GM19239 (cell line): ENCODE measurements at regions not wholly inside any gene's neighbourhood (a gene's known extent, or its start where the extent isn't known, plus 50 kb on each side); places are given as distances from the start of the nearest gene placed in this dataset.

ENCODE experiments used
- DNase-seq: peaks from one replicate; pipeline ENCODE4 v3.0.0; 2011; ENCODE audit warnings: low spot score; ENCODE audit not compliant: insufficient read length
- FAIRE-seq: peaks from 2 replicates; lab custom pipeline; 2011; peaks lifted over from hg19 to GRCh38; lab: Jason Lieb, UNC

- DNase-seq, result no peak
- no peak for FAIRE-seq
These were observed 440.2 kb upstream of the MKI67 start for GRCh38 chr10:128566361-128566968.

GRCh38 chr10:128567551-128567950 is 441.3 kb upstream of the MKI67 start:
- FAIRE-seq (no peak), DNase-seq (no peak)

GRCh38 chr10:128568041-128568440 is 441.8 kb upstream of the MKI67 start:
- DNase-seq, result no peak
- no peak for FAIRE-seq

- no peak for DNase-seq
- FAIRE-seq, result no peak
These were observed 442.3 kb upstream of the MKI67 start for GRCh38 chr10:128568491-128568890.

GRCh38 chr10:128568990-128569945 is 443.0 kb upstream of the MKI67 start:
- DNase-seq, result no peak
- FAIRE-seq, result no peak

GRCh38 chr10:128570319-128570995 is 444.2 kb upstream of the MKI67 start:
- DNase-seq (no peak), FAIRE-seq (no peak)

- DNase-seq (no peak), FAIRE-seq (no peak)
These were observed 444.8 kb upstream of the MKI67 start for GRCh38 chr10:128571071-128571470.

- FAIRE-seq, result no peak
- DNase-seq, result no peak
These were observed 445.5 kb upstream of the MKI67 start for GRCh38 chr10:128571745-128572144.

GRCh38 chr10:128572696-128573095 is 446.5 kb upstream of the MKI67 start:
- no peak for FAIRE-seq
- no peak for DNase-seq

GRCh38 chr10:128573281-128573845 is 447.1 kb upstream of the MKI67 start:
- DNase-seq (no peak), FAIRE-seq (no peak)

GRCh38 chr10:128573986-128574385 is 447.8 kb upstream of the MKI67 start:
- FAIRE-seq, result no peak
- no peak for DNase-seq

- FAIRE-seq, result no peak
- DNase-seq, result no peak
These were observed 448.5 kb upstream of the MKI67 start for GRCh38 chr10:128574581-128575210.

GRCh38 chr10:128575761-128576160 is 449.5 kb upstream of the MKI67 start:
- DNase-seq (no peak), FAIRE-seq (no peak)

- FAIRE-seq (no peak), DNase-seq (no peak)
These were observed 450.1 kb upstream of the MKI67 start for GRCh38 chr10:128576336-128576735.

- no peak for FAIRE-seq
- DNase-seq, result no peak
These were observed 450.9 kb upstream of the MKI67 start for GRCh38 chr10:128576943-128577670.

- no peak for DNase-seq
- FAIRE-seq, result no peak
These were observed 451.9 kb upstream of the MKI67 start for GRCh38 chr10:128577958-128578750.

GRCh38 chr10:128578766-128579165 is 452.5 kb upstream of the MKI67 start:
- FAIRE-seq, result no peak
- no peak for DNase-seq

- DNase-seq (no peak), FAIRE-seq (no peak)
These were observed 453.1 kb upstream of the MKI67 start for GRCh38 chr10:128579280-128579865.
